Inflammatory macrophage treated with lipopolysaccharide for 1 hour (primary cell): ENCODE measurements at regions not wholly inside any gene's neighbourhood (a gene's known extent, or its start where the extent isn't known, plus 50 kb on each side); places are given as distances from the start of the nearest gene placed in this dataset.

Experiments used
- DNase-seq, 2 donors: peaks; one replicate each; pipeline ENCODE4 v3.0.0-alpha.2; 2020 to 2022

DNA sequence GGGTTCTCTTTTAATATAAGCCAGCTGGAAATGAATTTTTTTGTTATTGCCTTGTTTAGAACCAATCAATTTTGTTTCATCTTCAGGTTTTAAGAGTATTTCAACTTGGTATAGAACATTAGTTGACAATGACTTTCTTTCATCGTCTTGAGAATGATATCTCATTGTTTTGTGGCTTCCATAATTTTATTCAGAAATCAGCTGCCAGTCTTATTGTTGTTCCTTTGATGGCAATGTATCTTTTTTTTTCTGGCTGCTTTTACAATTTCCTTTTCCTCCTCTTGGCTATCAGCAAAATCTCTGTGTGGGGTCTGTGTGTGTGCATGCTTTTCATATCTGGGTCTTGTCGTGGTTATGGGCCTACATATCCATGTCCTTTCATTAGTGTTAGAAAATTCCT, 1536.4 kb upstream of the TENM3 start:
- DNase-seq, result no peak

GRCh38 chr4:180710628-180711337, 1532.4 kb upstream of the TENM3 start:
- DNase-seq, result no peak

- no peak for DNase-seq
Measured at GRCh38 chr4:180717451-180718033, 1525.7 kb upstream of the TENM3 start.

DNA sequence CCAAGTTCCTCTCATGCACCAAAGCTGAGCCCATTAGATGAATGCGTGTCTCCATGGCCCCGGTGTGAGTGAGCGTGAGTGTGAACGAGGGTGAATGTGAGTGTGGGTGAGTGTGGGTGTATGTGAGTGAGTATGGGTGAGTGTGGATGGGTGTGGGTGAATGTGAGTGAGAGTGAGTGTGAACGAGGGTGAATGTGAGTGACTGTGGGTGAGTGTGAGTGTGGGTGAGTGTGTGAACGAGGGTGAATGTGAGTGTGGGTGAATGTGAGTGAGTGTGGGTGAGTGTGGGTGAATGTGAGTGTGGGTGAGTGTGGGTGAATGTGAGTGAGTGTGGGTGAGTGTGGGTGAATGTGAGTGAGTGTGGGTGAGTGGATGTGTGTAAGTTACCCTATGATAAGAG, 1521.8 kb upstream of the TENM3 start:
- DNase-seq, result no peak

DNA sequence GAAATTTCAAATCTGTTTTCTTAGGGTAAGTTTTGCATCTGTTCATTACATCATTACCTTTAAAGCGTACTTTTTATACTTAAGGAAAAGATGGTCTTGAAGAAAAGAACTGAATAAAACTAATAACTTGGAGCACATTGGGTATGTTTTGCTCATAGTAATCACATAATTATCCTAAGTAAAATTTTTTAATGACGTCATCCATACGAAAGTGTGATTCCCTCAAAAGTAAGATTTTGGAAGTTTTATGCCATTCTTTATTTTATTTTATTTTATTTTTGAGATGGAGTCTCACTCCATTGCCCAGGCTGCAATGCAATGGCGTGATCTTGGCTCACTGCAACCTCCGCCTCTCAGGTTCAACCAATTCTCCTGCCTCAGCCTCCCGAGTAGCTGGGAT, 1516.6 kb upstream of the TENM3 start:
- no peak for DNase-seq

DNA sequence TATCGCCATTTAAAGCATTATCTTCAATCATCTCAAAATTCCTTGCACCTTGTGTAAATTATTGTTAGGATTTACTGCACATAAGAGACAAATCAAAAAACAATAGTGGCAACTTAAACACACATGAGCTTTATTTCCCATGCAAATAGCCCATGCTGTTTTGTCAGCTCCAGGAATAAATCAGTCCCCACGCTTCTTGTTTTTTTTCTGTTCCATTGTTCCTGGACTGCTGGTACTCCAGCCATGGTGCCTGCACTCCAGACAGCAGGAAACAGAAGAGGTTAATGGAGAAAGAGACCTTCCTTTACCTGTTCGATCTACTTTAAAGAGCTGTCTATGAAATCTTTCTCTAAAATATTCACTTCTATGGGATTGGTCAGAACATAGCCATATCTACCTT, 1515.7 kb upstream of the TENM3 start:
- no peak for DNase-seq

GRCh38 chr4:180734753-180735432, 1508.3 kb upstream of the TENM3 start:
- DNase-seq, result no peak

GRCh38 chr4:180741703-180742102, 1501.5 kb upstream of the TENM3 start:
- DNase-seq, result no peak

DNA sequence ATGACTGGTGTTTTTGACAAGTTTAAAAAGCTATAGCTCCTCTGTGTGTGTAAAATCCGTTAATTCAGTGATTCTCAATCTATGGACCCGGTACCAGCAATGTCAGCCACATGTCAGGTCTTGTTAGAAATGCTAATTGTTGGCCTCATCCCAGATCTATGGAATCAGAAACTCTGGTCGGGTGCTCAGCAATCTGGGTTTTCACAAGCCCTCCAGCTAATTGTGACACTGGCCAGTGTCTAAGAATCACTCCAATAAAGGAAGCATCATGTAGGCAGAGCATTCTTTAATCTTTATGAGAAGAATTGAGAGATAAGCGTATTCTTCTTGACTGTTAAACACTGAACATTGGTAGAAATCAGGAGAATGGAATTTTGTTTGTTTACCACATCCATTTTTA, 1498.2 kb upstream of the TENM3 start:
- DNase-seq, result no peak

DNA sequence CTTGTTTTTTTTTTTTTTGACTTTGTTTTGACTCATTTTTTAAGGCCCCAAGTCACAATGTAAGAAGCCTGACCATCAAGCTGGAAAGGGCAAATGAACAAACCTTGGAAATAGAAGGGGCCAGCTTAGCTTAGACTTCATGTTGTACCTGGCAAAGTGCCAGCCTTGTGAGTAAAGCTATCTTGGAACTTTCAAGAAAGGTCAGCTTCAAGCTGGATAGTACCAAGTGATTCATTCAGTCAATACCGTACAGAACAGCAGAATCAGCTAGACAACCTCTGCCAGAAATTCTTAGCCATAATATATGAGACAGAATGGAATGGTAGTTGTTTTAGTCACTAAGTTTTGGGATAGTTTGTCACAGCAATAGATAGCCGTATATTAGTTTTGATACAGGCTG, 1492.2 kb upstream of the TENM3 start:
- DNase-seq, result no peak

- no peak for DNase-seq
Measured at GRCh38 chr4:180757927-180758326, 1485.3 kb upstream of the TENM3 start.

DNA sequence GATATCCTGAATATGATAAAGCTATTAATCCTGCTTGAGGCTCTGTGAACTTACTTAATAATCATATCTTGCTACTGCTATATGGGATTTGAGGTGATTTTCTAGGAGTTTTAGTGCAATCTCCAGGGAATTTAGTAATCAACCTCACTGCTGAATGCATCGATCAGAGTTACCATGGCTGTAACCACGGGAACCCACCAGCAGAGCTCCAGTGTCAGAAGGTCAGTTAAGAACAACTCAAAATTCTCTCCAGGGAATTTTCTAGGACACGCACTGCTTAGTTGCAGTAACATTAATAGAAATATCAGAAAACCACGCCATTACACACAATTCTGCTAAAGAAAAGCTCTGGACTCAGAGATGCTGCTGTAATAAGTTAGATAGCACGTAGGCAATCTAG, 1477.2 kb upstream of the TENM3 start:
- no peak for DNase-seq

GRCh38 chr4:180766944-180767729, 1476.1 kb upstream of the TENM3 start:
- no peak for DNase-seq

GRCh38 chr4:180768610-180769009, 1474.6 kb upstream of the TENM3 start:
- no peak for DNase-seq

DNA sequence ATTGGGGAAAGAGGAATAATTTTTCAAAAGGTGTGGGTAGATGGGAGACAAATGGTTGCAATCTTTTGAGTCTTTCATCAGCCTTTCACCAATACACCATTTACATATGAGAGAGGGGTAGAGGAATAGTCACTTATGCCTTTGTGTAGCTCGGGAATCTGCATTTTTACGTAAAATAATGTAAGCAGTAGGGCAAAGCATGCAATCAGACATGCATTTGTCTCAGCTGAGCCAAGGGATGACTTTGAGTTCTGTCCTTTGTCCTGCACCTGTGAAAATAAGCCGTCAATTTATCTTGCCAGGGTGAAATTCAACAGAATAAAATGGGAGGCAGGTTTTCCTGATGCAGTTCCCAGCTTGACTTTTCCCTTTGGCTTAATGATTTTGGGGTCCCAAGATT, 1473.4 kb upstream of the TENM3 start:
- no peak for DNase-seq

- no peak for DNase-seq
Measured at GRCh38 chr4:180770265-180770664, 1472.9 kb upstream of the TENM3 start.

- no peak for DNase-seq
Measured at GRCh38 chr4:180784940-180785339, 1458.3 kb upstream of the TENM3 start.

- DNase-seq, result peak; percentile 30 to 55
Measured at GRCh38 chr4:180788729-180789128, 1454.5 kb upstream of the TENM3 start.

- DNase-seq, result no peak
Measured at GRCh38 chr4:180789929-180790328, 1453.3 kb upstream of the TENM3 start.

DNA sequence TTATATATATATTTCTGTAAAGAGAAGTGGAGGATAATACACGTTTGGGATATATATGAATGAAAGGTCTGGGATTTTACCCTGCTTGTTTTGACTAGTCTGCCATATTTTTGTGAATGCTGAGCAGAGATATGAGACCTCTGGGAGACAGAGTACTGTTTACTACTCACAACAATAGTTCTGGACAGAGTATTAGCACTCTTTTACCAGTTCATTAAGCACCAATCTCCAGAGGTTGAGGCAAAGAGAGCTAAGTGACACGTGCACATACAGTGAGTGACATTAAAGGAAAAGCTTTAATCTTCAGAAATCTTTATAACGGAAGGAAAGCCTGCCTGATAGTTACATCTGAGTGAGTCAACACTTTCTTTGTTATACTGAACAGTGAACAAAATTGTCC, 1452.7 kb upstream of the TENM3 start:
- DNase-seq, result no peak

DNA sequence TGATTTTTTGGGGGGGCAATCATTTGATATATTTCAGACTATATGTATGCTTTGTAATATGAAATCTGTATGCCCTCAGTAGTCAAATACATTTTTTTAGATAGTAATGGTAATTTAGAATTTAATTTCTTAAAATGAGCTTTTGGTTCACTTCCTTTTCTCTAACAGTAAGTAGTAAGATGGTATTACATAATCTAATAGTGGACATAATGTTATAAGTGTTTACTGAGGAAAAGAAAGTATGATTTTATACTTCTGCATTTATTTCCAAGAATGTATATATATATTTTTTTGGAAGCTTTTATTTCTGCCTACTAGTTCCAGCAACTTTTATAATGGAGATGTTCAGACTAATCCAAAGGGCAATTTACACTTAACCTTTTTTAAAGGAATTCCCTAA, 1450.7 kb upstream of the TENM3 start:
- DNase-seq, result peak; percentile 22 to 27

DNA sequence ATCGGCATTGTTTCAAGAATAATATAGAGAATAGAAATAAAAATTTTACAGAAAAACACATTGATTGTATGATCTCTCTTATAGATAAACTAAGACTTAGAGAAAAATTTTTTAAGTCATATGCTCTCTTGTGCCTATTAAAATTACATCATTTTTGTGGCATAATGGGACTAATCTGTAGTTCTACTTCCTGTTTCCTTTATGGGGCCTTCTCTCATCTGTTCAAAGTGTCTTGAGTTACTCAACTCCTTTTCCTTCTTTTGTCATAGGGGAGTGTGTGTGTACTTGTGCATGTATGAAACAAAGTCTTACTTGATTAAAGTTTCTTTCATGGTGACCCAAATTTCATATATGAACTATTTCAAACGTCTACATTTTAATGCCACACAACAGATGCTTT, 1448.9 kb upstream of the TENM3 start:
- peak; percentile 74 to 83 for DNase-seq

GRCh38 chr4:180798036-180798577, 1445.1 kb upstream of the TENM3 start:
- no peak for DNase-seq
